ENCODE measurements at regions not wholly inside any gene's neighbourhood (a gene's known extent, or its start where the extent isn't known, plus 50 kb on each side); places are given as distances from the start of the nearest gene placed in this dataset.
"Not testable (repeated sequence)": the region's sequence is repeated elsewhere in the genome, so short reads cannot be mapped to it uniquely, and the experiment has no call there.

GRCh38 chr3:5376761-5377160, 189.3 kb downstream of the EDEM1 start:
- no peak overlapping the region for H3K4me3 ChIP-seq (ENCODE audit: low read depth, low read length)
- no peak for DNase-seq (ENCODE audit: low read depth)
- TF ChIP-seq CTCF (conservative IDR thresholded peaks at IDR 0.05; ENCODE audit: low read depth, low read length) = no peak

- not testable (repeated sequence) for DNase-seq (ENCODE audit: low read depth); H3K4me3 ChIP-seq (ENCODE audit: low read depth, low read length)
Observed at GRCh38 chr3:5379266-5379665, 191.8 kb downstream of the EDEM1 start.

DNA sequence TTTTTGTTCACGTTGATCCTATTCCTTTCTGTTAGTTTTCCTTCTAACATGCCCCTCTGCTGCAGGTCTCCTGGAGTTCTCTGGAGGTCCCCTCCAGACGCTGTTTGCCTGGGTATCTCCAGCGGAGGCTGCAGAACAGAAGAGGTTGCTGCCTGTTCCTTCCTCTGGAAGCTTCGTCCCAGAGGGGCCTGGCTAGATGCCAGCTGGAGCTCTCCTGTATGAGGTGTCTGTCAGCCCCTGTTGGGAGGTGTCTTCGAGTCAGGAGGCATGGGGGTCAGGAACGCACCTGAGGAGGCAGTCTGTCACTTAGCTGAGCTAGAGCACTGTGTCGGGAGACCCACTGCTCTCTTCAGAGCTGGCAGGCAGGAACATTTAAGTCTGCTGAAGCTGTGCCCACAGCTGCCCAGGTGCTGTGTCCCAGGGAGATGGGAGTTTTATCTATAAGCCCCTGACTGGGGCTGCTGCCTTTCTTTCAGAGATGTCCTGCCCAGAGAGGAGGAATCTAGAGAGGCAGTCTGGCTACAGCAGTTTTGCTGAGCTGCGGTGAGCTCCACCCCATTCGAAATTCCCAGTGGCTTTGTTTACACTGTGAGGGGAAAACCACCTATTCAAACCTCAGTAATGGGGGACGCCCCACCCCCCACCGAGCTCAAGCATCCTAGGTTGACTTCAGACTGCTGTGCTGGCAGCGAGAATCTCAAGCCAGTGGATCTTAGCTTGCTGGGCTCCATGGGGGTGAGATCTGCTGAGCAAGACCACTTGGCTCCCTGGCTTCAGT, 196.2 kb downstream of the EDEM1 start:
- H3K4me3 ChIP-seq (ENCODE audit: low read depth, low read length); DNase-seq (ENCODE audit: low read depth): not testable (repeated sequence)

DNA sequence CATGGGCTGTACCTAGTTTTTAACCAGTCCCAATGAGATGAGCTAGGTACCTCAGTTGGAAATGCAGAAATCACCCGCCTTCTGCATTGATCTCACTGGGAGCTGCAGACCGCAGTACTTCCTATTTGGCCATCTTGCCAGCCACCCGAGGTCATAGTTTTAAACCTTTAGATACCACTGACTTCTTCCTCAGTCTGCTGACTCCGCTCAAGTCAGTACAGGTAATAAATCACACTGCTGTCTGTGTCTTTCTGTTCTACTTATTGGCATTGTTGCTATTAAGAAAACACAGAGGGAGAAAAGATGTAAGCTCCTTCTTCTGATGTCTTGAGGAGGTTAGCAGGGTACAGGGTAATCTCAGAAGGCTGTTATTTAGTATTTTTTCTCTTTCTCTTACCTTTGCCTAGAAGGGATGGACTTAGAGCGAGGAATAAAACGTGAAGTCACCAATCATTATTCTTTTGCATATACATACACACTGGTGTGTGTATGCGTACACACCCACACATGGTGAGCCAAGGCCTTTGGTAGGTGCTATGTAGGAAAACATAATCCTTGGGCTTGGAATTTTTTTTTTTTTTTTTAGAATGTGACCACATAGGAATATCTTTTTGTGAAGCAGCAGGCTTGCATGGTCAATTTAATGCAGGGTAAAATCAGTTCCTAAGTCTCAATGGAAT, 197.2 kb downstream of the EDEM1 start:
- no peak for TF ChIP-seq CTCF (conservative IDR thresholded peaks at IDR 0.05; ENCODE audit: low read depth, low read length)

DNA sequence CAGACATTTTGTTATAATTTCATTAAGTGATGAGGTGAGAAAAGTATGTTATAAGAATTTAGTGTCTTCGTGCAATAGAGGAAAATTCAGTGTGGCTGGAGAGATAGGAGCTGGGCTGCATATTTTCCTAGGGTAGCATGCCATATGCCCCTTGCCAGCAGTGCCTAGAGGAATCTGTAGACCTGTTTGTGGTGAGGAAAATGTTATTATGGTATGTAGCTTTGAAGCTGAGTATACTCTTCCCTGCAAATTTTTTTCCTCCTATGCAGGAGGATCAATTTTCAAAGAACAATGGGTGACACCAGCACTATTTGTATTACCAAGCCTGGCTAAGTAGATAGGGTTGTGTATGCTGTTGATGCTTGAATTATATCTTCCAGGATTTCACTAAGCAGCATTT, 200.6 kb downstream of the EDEM1 start:
- TF ChIP-seq CTCF (conservative IDR thresholded peaks at IDR 0.05; ENCODE audit: low read depth, low read length) = no peak
- DNase-seq (ENCODE audit: low read depth) = no peak
- H3K4me3 ChIP-seq (ENCODE audit: low read depth, low read length) = no peak overlapping the region

More for the DNA sequence above, 197.2 kb downstream of the EDEM1 start:
- DNase-seq (ENCODE audit: low read depth) = no peak
- no peak overlapping the region for H3K4me3 ChIP-seq (ENCODE audit: low read depth, low read length)

- no peak for DNase-seq (ENCODE audit: low read depth)
- no peak overlapping the region for H3K4me3 ChIP-seq (ENCODE audit: low read depth, low read length)
Observed at GRCh38 chr3:5389057-5389456, 201.6 kb downstream of the EDEM1 start.

GRCh38 chr3:5390221-5390620, 202.7 kb downstream of the EDEM1 start:
- DNase-seq (ENCODE audit: low read depth) = no peak
- H3K4me3 ChIP-seq (ENCODE audit: low read depth, low read length) = no peak overlapping the region
- no peak for TF ChIP-seq CTCF (conservative IDR thresholded peaks at IDR 0.05; ENCODE audit: low read depth, low read length)

More at GRCh38 chr3:5389057-5389456, 201.6 kb downstream of the EDEM1 start:
- TF ChIP-seq CTCF (conservative IDR thresholded peaks at IDR 0.05; ENCODE audit: low read depth, low read length) = no peak
